GM21825 (cell line): ENCODE measurements at regions not wholly inside any gene's neighbourhood (a gene's known extent, or its start where the extent isn't known, plus 50 kb on each side); places are given as distances from the start of the nearest gene placed in this dataset.

Source experiments
- ATAC-seq: cut with Tn5 transposase; IDR thresholded peaks from one replicate; pipeline ENCODE4 v1.9.1; 2021; ENCODE audit warnings: mild to moderate bottlenecking, moderate library complexity; ENCODE audit not compliant: unreplicated experiment

GRCh38 chr17:27973258-27974044 lies 69.0 kb upstream of the NLK start:
- no peak for ATAC-seq

GRCh38 chr17:27974045-27974436 lies 68.4 kb upstream of the NLK start:
- ATAC-seq = no peak

- no peak for ATAC-seq
Measured at GRCh38 chr17:27974531-27975145, 67.8 kb upstream of the NLK start.

- no peak for ATAC-seq
Measured at GRCh38 chr17:27975146-27976011, 67.1 kb upstream of the NLK start.

GRCh38 chr17:27976331-27976730 lies 66.1 kb upstream of the NLK start:
- ATAC-seq = no peak

GRCh38 chr17:27977751-27978688 lies 64.5 kb upstream of the NLK start:
- no peak for ATAC-seq

GRCh38 chr17:27978689-27979175 lies 63.7 kb upstream of the NLK start:
- no peak for ATAC-seq

GRCh38 chr17:27980043-27980442 lies 62.4 kb upstream of the NLK start:
- ATAC-seq = no peak

GRCh38 chr17:27981978-27982377 lies 60.5 kb upstream of the NLK start:
- ATAC-seq = no peak

GRCh38 chr17:27982688-27983087 lies 59.8 kb upstream of the NLK start:
- no peak for ATAC-seq

GRCh38 chr17:27983853-27984252 lies 58.6 kb upstream of the NLK start:
- no peak for ATAC-seq

GRCh38 chr17:27984404-27984803 lies 58.1 kb upstream of the NLK start:
- ATAC-seq = no peak

GRCh38 chr17:27984816-27985215 lies 57.7 kb upstream of the NLK start:
- no peak for ATAC-seq

- ATAC-seq = no peak
Measured at GRCh38 chr17:27985306-27985705, 57.2 kb upstream of the NLK start.

GRCh38 chr17:27985736-27986399 lies 56.6 kb upstream of the NLK start:
- ATAC-seq = no peak

GRCh38 chr17:27986805-27987684 lies 55.4 kb upstream of the NLK start:
- ATAC-seq = no peak

GRCh38 chr17:27989046-27989445 lies 53.4 kb upstream of the NLK start:
- no peak for ATAC-seq

GRCh38 chr17:27990100-27990499 lies 52.4 kb upstream of the NLK start:
- no peak for ATAC-seq

GRCh38 chr17:27990979-27991378 lies 51.5 kb upstream of the NLK start:
- no peak for ATAC-seq
